Naive B cell (primary cell): ENCODE measurements at regions not wholly inside any gene's neighbourhood (a gene's known extent, or its start where the extent isn't known, plus 50 kb on each side); places are given as distances from the start of the nearest gene placed in this dataset.
A peak's percentile ranks its signal among the peaks of the same experiment; 100 is the strongest.
"Not testable (repeated sequence)": the region's sequence is repeated elsewhere in the genome, so short reads cannot be mapped to it uniquely, and the experiment has no call there.

Experiments used
- ATAC-seq, 2 donors: fragments of 150-1000 bp; cut with Tn5 transposase; 2 replicates each; pipeline ENCODE4 v1.10.0; 2021; ENCODE audit warnings: low read depth in 2 of 2, mild to moderate bottlenecking in 2 of 2, moderate library complexity in 2 of 2
- DNase-seq: peaks from one replicate; pipeline ENCODE4 v3.0.0; 2022
- H3K27ac Mint-ChIP-seq, 6 donors: one replicate each; pipeline ENCODE4 v1.8.0; 2020 to 2022; ENCODE audit warnings: mild to moderate bottlenecking in 6 of 6, mixed read lengths in 6 of 6, moderate library complexity in 5 of 6, inconsistent platforms in 2 of 6
- H3K27me3 Mint-ChIP-seq, 3 donors: one replicate each; pipeline ENCODE4 v1.8.0; 2021 to 2022; ENCODE audit warnings: mixed read lengths in 3 of 3, mild to moderate bottlenecking in 1 of 3
- H3K36me3 Mint-ChIP-seq, 2 donors: one replicate each; pipeline ENCODE4 v1.8.0; 2020 to 2022; ENCODE audit warnings: mixed read lengths in 2 of 2, inconsistent platforms in 1 of 2, mild to moderate bottlenecking in 1 of 2
- H3K4me1 Mint-ChIP-seq, 3 donors: one replicate each; pipeline ENCODE4 v1.8.0; 2020 to 2022; ENCODE audit warnings: mixed read lengths in 3 of 3, inconsistent platforms in 1 of 3, mild to moderate bottlenecking in 1 of 3, moderate library complexity in 1 of 3
- H3K4me3 Mint-ChIP-seq, 8 donors: one replicate each; pipeline ENCODE4 v1.8.0; 2020 to 2022; ENCODE audit warnings: mild to moderate bottlenecking in 8 of 8, mixed read lengths in 8 of 8, moderate library complexity in 8 of 8, inconsistent platforms in 2 of 8
- H3K9me3 Mint-ChIP-seq, 7 donors: one replicate each; pipeline ENCODE4 v1.8.0; 2020 to 2022; ENCODE audit warnings: mixed read lengths in 7 of 7, mild to moderate bottlenecking in 5 of 7, inconsistent platforms in 2 of 7, moderate library complexity in 1 of 7

GRCh38 chr18:35861367-35862118, 110.9 kb upstream of the RMP24 start:
- H3K27ac Mint-ChIP-seq = peak overlapping the region in 1 of 6 donors; percentile 10
- DNase-seq = no peak
- no peak for ATAC-seq
- no peak overlapping the region for H3K4me3 Mint-ChIP-seq
- peaks cover under 1 to 5% of the 10 kb centered on the region in 2 donors for H3K36me3 Mint-ChIP-seq
- H3K4me1 Mint-ChIP-seq = peaks cover 0 to 3% (median 0%) of the 10 kb centered on the region in 3 donors
- peaks cover 0 to 2% (median 0%) of the 10 kb centered on the region in 7 donors for H3K9me3 Mint-ChIP-seq
- H3K27me3 Mint-ChIP-seq = peaks cover under 1 to 8% (median 6%) of the 10 kb centered on the region in 3 donors

DNA sequence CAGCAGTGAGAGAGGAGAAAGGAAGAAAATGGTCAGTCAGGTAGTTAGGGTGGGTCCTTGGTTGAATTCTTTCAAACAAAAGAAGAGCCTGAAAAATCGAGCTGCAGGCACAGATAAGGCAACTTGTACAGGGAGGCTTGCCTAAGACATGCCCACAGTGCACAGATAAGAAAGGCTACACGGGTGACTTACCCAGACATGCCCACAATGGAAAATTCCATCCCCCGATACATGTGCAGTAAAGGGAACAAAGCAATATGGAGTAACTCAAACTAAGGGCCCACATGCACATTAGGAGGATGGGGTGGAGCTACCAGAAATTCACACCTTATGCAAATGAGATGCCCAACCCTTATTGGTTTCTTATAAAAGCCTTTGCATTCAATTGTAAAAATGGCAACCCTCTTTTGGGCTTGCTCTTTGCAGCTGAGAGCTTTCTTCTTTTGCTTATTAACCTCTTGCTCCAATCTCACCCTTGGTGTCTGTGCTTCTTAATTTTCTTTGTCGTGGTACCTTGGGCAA, 110.3 kb upstream of the RMP24 start:
- no peak for DNase-seq

DNA sequence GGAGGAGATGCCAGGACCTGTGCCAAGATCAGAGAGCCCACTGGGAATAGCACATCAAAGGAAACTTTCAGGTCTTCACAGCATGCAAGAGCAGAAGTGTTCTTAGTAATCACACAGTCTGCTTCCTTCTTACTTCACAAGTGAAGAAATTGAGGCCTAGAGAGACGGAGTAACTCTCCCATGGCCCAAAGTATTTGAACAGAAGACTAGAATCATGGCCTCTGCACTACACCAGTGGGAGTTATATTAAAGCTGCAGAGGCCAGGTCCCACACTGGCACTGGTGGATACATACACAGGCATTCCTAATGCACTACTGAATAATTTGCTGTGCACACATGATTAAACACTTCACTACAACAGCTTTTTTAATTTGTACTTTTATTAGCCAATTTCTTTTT, 107.6 kb upstream of the RMP24 start:
- Mint-ChIP-seq H3K27me3 (no peaks in the 10 kb centered on the region), H3K36me3 (no peaks in the 10 kb centered on the region), H3K4me3 (no peak overlapping the region), H3K4me1 (peaks cover 0 to 3% (median 0%) of the 10 kb centered on the region in 3 donors), H3K27ac (no peak overlapping the region), H3K9me3 (peaks cover 0 to 3% (median 0%) of the 10 kb centered on the region in 7 donors)
- ATAC-seq (no peak), DNase-seq (no peak)

More for the DNA sequence above, 110.3 kb upstream of the RMP24 start:
- no peak overlapping the region for H3K4me3 Mint-ChIP-seq
- peaks cover 0 to 3% (median 0%) of the 10 kb centered on the region in 7 donors for H3K9me3 Mint-ChIP-seq
- H3K27me3 Mint-ChIP-seq = peaks cover 0 to 7% (median 4%) of the 10 kb centered on the region in 3 donors
- no peak overlapping the region for H3K27ac Mint-ChIP-seq
- H3K36me3 Mint-ChIP-seq = peaks cover 0 to 5% of the 10 kb centered on the region in 2 donors
- peaks cover 0 to 3% (median 0%) of the 10 kb centered on the region in 3 donors for H3K4me1 Mint-ChIP-seq
- ATAC-seq = no peak

GRCh38 chr18:35868915-35869314, 103.6 kb upstream of the RMP24 start:
- H3K9me3 Mint-ChIP-seq = peaks cover 0 to 25% (median 0%) of the 10 kb centered on the region in 7 donors
- H3K36me3 Mint-ChIP-seq = no peaks in the 10 kb centered on the region
- H3K27me3 Mint-ChIP-seq = peaks cover 5 to 8% (median 7%) of the 10 kb centered on the region in 3 donors
- ATAC-seq (no peak), DNase-seq (no peak)
- no peak overlapping the region for H3K27ac Mint-ChIP-seq
- H3K4me3 Mint-ChIP-seq = no peak overlapping the region
- no peaks in the 10 kb centered on the region for H3K4me1 Mint-ChIP-seq

DNA sequence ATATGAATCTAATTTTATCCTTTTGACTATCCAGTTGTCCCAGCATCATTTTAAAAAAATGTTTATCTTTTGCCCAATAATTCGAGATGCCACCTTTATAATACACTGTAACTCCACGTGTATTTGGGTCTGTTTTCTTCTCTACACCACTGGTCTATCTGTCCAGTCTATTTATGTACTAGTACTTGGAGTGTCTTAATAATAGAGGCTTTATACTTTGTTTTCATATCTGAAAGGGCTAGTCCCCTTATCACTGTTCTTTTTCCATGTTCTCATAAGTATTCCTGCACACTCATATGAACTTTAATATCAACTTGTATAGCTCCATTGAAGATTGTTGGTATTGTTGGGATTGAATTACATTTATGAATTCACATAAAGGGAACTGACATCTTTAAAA, 101.1 kb upstream of the RMP24 start:
- no peak overlapping the region for H3K27ac Mint-ChIP-seq
- H3K9me3 Mint-ChIP-seq = peaks cover 0 to 25% (median 0%) of the 10 kb centered on the region in 7 donors
- ATAC-seq = no peak

DNA sequence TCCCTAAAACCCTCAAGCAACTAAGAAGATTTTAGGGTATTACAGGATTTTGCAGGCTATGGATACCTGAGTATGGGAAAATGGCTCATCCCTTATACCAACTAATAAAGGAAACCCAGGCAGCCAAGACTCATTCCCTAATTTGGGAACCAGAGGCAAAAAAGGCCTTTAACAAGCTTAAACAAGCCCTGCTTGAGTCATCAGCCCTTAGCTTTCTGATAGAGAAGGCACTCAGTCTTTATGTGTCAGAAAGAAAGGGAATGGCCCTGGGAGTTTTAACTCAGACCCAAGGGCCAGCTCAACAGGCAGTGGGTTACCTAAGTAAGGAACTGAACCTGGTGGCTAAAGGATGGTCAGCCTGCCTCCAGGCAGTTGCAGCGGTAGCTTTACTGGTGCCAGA, 96.9 kb upstream of the RMP24 start:
- Mint-ChIP-seq H3K4me1 (no peaks in the 10 kb centered on the region), H3K9me3 (peaks cover 0 to 21% (median 0%) of the 10 kb centered on the region in 7 donors), H3K36me3 (no peaks in the 10 kb centered on the region), H3K27ac (no peak overlapping the region), H3K27me3 (peaks cover 8 to 19% (median 14%) of the 10 kb centered on the region in 3 donors), H3K4me3 (no peak overlapping the region)
- ATAC-seq = no peak
- no peak for DNase-seq

More for the DNA sequence above, 101.1 kb upstream of the RMP24 start:
- DNase-seq = no peak
- Mint-ChIP-seq H3K27me3 (peaks cover 8 to 9% (median 8%) of the 10 kb centered on the region in 3 donors), H3K4me3 (no peak overlapping the region), H3K4me1 (no peaks in the 10 kb centered on the region), H3K36me3 (no peaks in the 10 kb centered on the region)

- Mint-ChIP-seq H3K4me1 (no peaks in the 10 kb centered on the region), H3K4me3 (no peak overlapping the region), H3K36me3 (no peaks in the 10 kb centered on the region), H3K27me3 (peaks cover 4 to 19% (median 14%) of the 10 kb centered on the region in 3 donors), H3K27ac (no peak overlapping the region), H3K9me3 (peaks cover 0 to 18% (median 0%) of the 10 kb centered on the region in 7 donors)
- ATAC-seq (no peak), DNase-seq (no peak)
These were observed 96.2 kb upstream of the RMP24 start for GRCh38 chr18:35876243-35876642.

DNA sequence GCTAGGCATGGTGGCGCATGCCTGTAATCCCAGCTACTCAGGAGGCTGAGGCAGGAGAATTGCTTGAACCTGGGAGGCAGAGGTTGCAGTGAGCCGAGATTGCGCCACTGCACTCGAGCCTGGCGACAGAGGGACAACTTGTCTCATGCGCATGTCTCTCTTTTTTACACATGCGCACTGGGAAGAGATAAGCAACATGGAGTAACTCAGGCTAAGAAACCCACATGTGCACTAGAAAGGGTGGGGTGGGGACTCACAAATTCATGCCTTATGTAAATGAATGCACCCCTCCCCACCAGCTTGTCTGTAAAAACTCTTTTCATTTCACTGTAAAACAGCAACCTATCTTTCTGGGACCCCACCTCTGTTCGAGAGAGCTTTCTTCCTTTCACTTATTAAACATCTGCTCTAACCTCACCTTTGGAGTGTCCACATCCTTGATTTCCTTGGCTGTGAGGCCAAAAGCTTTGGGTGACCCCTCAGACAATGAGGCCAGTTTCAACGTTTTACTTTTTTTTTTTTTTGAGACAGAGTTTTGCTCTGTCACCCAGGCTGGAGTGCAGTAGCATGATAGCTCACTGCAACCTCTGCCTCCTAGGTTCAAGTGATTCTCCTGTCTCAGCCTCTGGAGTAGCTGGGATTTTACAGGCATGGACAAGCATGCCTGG, 91.6 kb upstream of the RMP24 start:
- no peak for ATAC-seq
- no peaks in the 10 kb centered on the region for H3K36me3 Mint-ChIP-seq
- no peak overlapping the region for H3K4me3 Mint-ChIP-seq
- H3K27ac Mint-ChIP-seq = no peak overlapping the region
- H3K9me3 Mint-ChIP-seq = peaks cover 0 to 2% (median 0%) of the 10 kb centered on the region in 7 donors
- no peaks in the 10 kb centered on the region for H3K4me1 Mint-ChIP-seq
- peaks cover 16 to 23% (median 20%) of the 10 kb centered on the region in 3 donors for H3K27me3 Mint-ChIP-seq
- no peak for DNase-seq

GRCh38 chr18:35888329-35888728, 84.2 kb upstream of the RMP24 start:
- DNase-seq (no peak), ATAC-seq (no peak)
- no peaks in the 10 kb centered on the region for H3K4me1 Mint-ChIP-seq
- H3K9me3 Mint-ChIP-seq = peaks cover 0 to 22% (median 12%) of the 10 kb centered on the region in 7 donors
- no peak overlapping the region for H3K27ac Mint-ChIP-seq
- no peak overlapping the region for H3K4me3 Mint-ChIP-seq
- peaks cover 23 to 48% (median 29%) of the 10 kb centered on the region in 3 donors for H3K27me3 Mint-ChIP-seq
- H3K36me3 Mint-ChIP-seq = peaks cover 0 to 8% of the 10 kb centered on the region in 2 donors

GRCh38 chr18:35889677-35890076, 82.8 kb upstream of the RMP24 start:
- Mint-ChIP-seq H3K27ac (no peak overlapping the region), H3K4me1 (no peaks in the 10 kb centered on the region), H3K36me3 (peaks cover 0 to 8% of the 10 kb centered on the region in 2 donors), H3K9me3 (peaks cover 0 to 22% (median 14%) of the 10 kb centered on the region in 7 donors), H3K4me3 (no peak overlapping the region), H3K27me3 (peaks cover 18 to 42% (median 34%) of the 10 kb centered on the region in 3 donors)
- DNase-seq (no peak), ATAC-seq (no peak)

GRCh38 chr18:35890323-35890722, 82.2 kb upstream of the RMP24 start:
- ATAC-seq = no peak
- Mint-ChIP-seq H3K36me3 (peaks cover 0 to 8% of the 10 kb centered on the region in 2 donors), H3K27ac (no peak overlapping the region), H3K4me3 (no peak overlapping the region), H3K9me3 (peaks cover 0 to 22% (median 14%) of the 10 kb centered on the region in 7 donors), H3K27me3 (peaks cover 18 to 42% (median 37%) of the 10 kb centered on the region in 3 donors), H3K4me1 (no peaks in the 10 kb centered on the region)
- DNase-seq = no peak

DNA sequence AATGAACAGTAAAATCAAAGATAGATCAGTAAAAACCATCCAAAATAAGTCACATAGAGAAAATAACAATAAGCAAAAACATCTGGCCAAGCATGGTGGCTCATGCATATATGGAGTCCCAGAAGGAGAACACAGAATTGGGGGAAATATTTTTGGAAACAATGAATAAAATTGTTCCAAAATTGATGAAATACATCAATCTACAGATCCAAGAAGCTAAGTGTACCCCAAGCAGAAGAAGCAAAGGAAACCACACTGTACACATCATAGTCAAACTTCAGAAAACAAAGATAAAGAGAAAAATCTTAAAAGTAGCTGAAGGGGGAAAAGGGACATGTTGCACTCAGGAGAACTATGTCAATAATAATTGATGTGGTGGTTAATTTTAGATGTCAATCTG, 80.4 kb upstream of the RMP24 start:
- no peak for ATAC-seq
- no peak overlapping the region for H3K4me3 Mint-ChIP-seq
- peaks cover 0 to 22% (median 15%) of the 10 kb centered on the region in 7 donors for H3K9me3 Mint-ChIP-seq
- DNase-seq = no peak
- no peaks in the 10 kb centered on the region for H3K4me1 Mint-ChIP-seq
- H3K27ac Mint-ChIP-seq = no peak overlapping the region
- H3K27me3 Mint-ChIP-seq = peaks cover 12 to 44% (median 39%) of the 10 kb centered on the region in 3 donors
- peaks cover 0 to 8% of the 10 kb centered on the region in 2 donors for H3K36me3 Mint-ChIP-seq

- H3K36me3 Mint-ChIP-seq, ATAC-seq, DNase-seq, H3K27ac Mint-ChIP-seq, H3K4me1 Mint-ChIP-seq, H3K4me3 Mint-ChIP-seq: not testable (repeated sequence)
- Mint-ChIP-seq H3K27me3 (peaks cover 14 to 45% (median 29%) of the 10 kb centered on the region in 3 donors), H3K9me3 (peaks cover 0 to 11% (median 7%) of the 10 kb centered on the region in 7 donors)
These were observed 75.0 kb upstream of the RMP24 start for GRCh38 chr18:35897481-35897880.
